ENCODE measurements at regions not wholly inside any gene's neighbourhood (a gene's known extent, or its start where the extent isn't known, plus 50 kb on each side); places are given as distances from the start of the nearest gene placed in this dataset.

DNA sequence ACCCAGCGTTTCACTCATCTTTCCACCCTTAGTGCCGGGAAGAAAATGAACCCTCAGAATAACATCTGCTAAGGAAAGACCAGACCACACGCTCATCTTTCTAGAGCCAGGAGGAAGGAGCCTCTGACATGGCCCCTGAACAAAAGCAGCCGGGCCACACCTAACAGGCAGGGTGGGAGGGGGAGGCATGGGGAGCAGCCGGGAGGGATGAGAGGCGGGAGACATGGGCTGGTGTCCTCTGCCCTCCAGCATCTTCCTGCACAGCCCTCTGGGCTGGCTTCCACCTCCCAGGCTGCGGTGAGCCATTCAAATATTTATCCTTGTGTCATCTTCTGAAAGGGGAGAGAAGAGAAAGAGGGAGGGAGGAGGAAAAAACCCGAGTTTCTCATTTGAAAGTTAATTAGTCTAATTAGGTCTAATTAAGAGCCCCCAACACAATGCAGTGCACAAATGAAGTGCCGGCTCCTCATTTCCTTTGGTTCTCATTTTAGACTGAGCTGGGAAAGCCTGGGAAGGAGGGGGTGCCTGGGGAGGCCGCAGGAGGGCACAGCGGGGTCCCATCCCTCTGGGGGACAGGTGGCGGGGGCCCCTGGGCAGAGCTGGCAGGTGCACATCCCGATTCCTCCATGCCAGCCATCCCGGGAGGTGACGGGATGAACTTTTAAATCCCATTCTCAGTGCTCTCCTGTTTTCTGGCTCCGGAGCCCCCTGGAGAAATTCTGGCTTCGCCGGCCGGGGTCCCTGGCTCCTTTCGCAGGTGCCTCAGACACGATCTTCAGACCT, 90.5 kb downstream of the ENGASE start:
- Mint-ChIP-seq H3K27ac (no peak overlapping the region), H3K4me1 (ENCODE audit: low read depth) (peaks cover 10% of the 10 kb centered on the region), H3K4me3 (no peak overlapping the region), H3K36me3 (ENCODE audit: low read depth) (no peaks in the 10 kb centered on the region), H3K27me3 (no peaks in the 10 kb centered on the region), H3K9me3 (no peaks in the 10 kb centered on the region)
- DNase-seq = no peak
- POLR2A ChIA-PET = no interaction called here
- CTCF ChIA-PET = interaction anchor here (0.9 kb wide), 1 partner anchor 227 kb away, joined by 3 read pairs; no protein-coding TSS in a partner anchor
- no peak for ATAC-seq
- intact Hi-C loops (cut with micrococcal nuclease) = no loop called here
- TF ChIP-seq, protein P1, sequence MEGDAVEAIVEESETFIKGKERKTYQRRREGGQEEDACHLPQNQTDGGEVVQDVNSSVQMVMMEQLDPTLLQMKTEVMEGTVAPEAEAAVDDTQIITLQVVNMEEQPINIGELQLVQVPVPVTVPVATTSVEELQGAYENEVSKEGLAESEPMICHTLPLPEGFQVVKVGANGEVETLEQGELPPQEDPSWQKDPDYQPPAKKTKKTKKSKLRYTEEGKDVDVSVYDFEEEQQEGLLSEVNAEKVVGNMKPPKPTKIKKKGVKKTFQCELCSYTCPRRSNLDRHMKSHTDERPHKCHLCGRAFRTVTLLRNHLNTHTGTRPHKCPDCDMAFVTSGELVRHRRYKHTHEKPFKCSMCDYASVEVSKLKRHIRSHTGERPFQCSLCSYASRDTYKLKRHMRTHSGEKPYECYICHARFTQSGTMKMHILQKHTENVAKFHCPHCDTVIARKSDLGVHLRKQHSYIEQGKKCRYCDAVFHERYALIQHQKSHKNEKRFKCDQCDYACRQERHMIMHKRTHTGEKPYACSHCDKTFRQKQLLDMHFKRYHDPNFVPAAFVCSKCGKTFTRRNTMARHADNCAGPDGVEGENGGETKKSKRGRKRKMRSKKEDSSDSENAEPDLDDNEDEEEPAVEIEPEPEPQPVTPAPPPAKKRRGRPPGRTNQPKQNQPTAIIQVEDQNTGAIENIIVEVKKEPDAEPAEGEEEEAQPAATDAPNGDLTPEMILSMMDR (IDR thresholded peaks at IDR 0.05) = no peak

DNA sequence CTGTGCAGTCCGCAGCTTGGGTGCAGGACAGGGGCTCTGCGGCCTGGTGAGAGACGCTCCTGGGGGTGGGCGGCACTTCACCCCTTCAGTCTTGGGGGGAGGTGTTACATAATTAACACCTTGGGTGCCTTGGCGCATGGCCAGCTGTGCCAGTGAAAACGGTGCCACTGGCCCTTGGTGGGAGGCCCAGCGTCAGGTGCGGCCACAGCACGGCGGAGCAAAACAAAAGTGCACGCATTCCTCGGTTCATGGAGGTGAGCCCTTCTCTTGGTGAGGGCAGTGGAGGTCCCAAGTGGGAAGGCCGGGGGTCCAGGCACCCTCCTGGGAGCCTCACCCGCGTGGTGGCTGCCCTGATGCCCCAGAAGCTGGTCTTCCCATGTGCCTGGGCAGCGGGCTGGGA, 89.8 kb downstream of the ENGASE start:
- CTCF ChIA-PET = no interaction called here
- no peaks in the 10 kb centered on the region for H3K36me3 Mint-ChIP-seq (ENCODE audit: low read depth)

DNA sequence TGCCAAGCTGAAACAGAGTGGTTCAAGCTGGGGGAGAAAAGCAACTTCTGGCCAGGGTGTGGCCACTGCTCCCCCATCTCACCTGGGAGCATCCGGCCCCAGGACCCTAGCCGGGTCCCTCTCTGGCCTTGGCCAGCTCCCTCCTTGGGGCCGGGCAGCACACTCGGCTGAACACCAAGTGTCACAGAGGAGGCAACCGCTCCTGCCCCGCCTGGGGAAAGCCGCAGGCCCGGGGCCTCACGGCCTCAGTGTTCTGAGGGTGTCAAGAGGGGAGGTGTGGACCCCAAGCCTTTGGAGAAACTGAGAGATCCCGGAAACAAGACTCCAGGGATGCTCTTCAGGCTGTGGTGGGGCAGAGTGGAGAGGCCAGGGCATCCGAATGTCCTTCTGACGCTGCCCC, 88.4 kb downstream of the ENGASE start:
- Mint-ChIP-seq H3K27ac (no peak overlapping the region), H3K4me3 (no peak overlapping the region), H3K4me1 (ENCODE audit: low read depth) (peaks cover 10% of the 10 kb centered on the region), H3K9me3 (no peaks in the 10 kb centered on the region), H3K36me3 (ENCODE audit: low read depth) (no peaks in the 10 kb centered on the region), H3K27me3 (no peaks in the 10 kb centered on the region)
- ChIA-PET CTCF (no interaction called here), POLR2A (no interaction called here)
- ATAC-seq = no peak
- intact Hi-C loops (cut with micrococcal nuclease) = no loop called here
- TF ChIP-seq, protein P1 (IDR thresholded peaks at IDR 0.05) = no peak
- DNase-seq = no peak

More for the DNA sequence above, 89.8 kb downstream of the ENGASE start:
- no peak for ATAC-seq
- intact Hi-C loops (cut with micrococcal nuclease) = no loop called here
- Mint-ChIP-seq H3K9me3 (no peaks in the 10 kb centered on the region), H3K27me3 (no peaks in the 10 kb centered on the region), H3K4me3 (no peak overlapping the region), H3K27ac (no peak overlapping the region), H3K4me1 (ENCODE audit: low read depth) (peaks cover 10% of the 10 kb centered on the region)
- POLR2A ChIA-PET = no interaction called here
- no peak for DNase-seq
- TF ChIP-seq, protein P1 (IDR thresholded peaks at IDR 0.05) = no peak

DNA sequence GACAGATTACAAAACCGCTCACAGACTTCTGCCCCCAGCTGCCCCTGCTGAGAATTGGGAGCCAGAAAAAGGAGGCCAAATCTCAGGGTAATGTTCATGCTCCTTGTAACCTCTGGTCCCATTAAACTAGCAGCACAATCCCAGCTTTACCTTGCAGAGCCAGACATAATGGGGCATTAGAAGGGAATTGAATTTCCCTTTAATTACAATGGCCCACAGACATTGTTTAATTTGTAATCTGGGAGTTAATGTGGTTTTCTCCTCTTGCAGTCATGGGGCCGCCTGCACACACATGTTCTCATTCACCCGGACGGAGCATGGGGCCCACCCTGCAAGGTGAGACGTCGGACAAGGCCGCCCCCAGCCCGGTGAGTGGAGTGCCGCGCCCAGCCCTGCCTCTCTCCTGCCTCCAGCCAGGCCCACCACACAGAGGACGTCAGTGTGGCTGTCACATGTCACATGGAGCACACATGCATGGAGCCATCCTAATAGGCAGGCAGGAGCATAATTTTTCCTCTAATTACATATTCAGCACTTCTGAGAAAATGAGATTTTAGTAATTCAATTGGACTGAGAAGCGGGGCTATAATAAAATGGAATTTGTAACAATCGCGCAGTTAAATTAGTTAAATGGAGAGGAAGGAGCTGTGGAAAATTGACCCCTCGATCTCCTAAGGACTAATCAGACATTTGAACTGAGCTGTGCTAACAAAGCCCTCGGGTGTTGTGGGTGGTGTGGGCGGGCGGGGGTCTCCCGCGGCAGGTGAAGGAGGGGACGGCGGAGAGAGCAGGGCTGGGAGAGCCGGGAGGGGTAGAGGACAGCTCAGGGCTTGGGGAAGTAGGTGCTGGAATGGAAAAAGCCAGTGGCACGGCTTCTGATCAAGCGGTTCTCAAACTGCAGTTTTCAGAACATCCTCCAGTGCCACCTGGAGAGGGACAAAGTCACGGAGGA, 87.7 kb downstream of the ENGASE start:
- no peak overlapping the region for H3K4me3 Mint-ChIP-seq
- ChIA-PET CTCF (interaction anchor here (1.1 to 1.3 kb wide), 2 partner anchors 74 to 98 kb away, joined by 3 read pairs; no protein-coding TSS in a partner anchor), POLR2A (no interaction called here)
- intact Hi-C loops (cut with micrococcal nuclease) = no loop called here
- TF ChIP-seq, protein P1 (IDR thresholded peaks at IDR 0.05) = no peak
- peaks cover 10% of the 10 kb centered on the region for H3K4me1 Mint-ChIP-seq (ENCODE audit: low read depth)
- no peak overlapping the region for H3K27ac Mint-ChIP-seq
- H3K36me3 Mint-ChIP-seq (ENCODE audit: low read depth) = no peaks in the 10 kb centered on the region
- DNase-seq (no peak), ATAC-seq (no peak)
- H3K9me3 Mint-ChIP-seq = no peaks in the 10 kb centered on the region
- no peaks in the 10 kb centered on the region for H3K27me3 Mint-ChIP-seq
